NCI-H82 treated with DMSO at 0.1 percent for 48 hours (cell line): ENCODE measurements at regions not wholly inside any gene's neighbourhood (a gene's known extent, or its start where the extent isn't known, plus 50 kb on each side); places are given as distances from the start of the nearest gene placed in this dataset.

Experiments
- DNase-seq: peaks from one replicate; lab custom pipeline; 2025; ENCODE audit not compliant: unreplicated experiment; lab: John Stamatoyannopoulos, UW

GRCh38 chr4:53695540-53696463 lies 104.5 kb upstream of the LNX1 start:
- no peak for DNase-seq

GRCh38 chr4:53694666-53695065 lies 103.4 kb upstream of the LNX1 start:
- DNase-seq = no peak

GRCh38 chr4:53693909-53694308 lies 102.6 kb upstream of the LNX1 start:
- DNase-seq = no peak

GRCh38 chr4:53693408-53693807 lies 102.1 kb upstream of the LNX1 start:
- no peak for DNase-seq

DNA sequence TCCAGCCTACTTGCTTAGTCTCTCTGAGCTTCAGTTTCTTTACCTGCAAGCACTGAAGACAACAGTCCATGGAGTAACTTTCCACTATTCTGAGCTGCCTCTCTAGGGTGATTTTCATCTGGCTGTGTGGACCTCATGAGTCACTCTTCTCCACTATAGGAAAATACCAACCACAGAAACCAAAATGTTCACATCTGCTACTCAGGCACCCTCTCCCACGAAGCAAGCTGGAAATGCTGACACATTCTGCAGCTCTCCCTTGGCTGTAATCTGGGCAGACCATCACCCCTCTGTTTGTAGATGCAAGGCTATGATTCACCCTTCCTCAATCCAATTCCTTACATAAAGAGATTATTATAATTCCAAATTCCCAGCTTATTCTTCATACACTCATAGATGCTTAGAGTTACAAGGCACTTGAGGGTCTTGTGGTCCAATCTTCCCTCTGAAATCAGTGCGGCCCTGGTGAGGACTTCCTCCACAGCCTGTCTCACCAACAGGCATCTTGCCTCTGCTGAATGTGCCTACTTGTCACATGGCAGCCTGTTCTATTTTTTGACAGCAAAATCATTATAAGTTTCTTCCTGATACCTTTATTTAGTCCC lies 97.0 kb upstream of the LNX1 start:
- no peak for DNase-seq

DNA sequence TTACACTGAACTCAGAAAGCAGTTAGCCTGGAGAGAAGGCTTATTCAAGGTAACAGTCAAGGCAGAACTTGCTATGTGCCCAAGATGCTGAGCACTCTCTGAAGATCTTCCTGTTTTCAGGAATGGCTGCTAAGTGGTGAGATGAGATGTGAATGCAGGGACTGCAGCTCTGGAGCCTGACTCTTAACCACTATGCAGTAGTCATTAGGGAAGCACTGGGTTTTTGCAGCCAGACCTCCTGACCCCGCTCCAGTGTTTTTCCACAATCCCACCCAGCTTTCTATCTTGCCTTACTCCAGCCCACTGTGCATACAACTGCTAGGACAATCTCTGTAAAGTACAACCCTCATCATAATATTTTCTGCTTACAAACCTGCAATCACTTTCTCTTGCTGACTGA lies 95.2 kb upstream of the LNX1 start:
- no peak for DNase-seq

GRCh38 chr4:53684136-53685130 lies 93.1 kb upstream of the LNX1 start:
- DNase-seq = no peak

DNA sequence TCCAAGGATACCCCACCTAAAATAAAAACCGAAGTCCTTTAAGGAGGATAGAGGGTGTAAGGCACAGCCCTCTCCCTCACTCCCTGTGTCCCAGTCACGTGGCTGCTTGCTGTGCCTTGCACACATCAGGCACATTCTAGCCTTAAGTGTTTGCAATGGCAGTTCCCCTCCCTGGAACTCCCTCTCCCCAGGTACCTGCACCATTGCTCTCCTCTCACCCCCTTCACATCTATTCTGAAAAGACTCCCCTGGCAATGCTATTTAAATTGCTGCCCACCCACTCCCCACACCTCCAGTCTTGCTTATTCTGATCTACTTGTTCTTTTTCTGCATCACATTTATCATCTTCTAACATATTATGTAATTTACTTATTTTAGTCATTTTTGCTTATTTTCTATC lies 91.6 kb upstream of the LNX1 start:
- DNase-seq = no peak

DNA sequence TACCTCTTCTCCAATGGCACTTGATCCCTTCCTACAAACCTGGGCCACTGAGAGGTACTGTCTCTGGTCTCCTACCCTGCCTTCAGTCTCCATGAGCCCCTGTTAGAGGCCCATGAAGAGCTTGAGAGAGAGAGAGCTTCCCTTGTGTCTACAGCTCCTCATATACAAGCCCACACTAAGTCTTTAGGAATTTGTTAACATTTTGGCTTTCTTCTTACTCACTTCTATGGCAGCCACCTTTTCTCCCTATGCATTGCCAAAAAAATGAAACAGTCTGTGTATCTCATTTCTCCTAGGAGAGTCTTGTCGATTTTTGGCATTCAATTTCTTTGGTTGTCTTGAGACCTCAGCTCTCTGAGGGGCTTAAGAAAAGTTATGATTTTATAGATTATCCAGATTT lies 90.9 kb upstream of the LNX1 start:
- no peak for DNase-seq

DNA sequence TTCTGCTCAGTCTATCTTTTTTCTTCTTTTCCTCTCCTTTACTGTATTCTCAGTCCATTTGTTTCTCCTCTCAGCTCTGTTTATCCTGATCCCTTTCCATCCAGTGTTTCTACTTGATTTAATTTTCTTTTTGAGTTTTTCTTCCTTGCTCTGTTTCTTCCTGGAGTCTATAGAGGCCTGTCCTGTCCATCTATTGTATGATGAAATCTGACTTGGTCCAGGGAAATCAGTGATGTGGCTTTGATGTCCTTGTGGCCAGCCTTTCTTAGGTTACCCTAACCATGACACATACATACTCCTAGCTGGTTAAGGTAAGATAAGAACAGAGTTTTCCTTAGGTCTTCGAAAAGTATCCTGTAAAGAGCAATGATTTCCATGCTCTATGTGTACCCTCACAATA lies 89.3 kb upstream of the LNX1 start:
- no peak for DNase-seq

DNA sequence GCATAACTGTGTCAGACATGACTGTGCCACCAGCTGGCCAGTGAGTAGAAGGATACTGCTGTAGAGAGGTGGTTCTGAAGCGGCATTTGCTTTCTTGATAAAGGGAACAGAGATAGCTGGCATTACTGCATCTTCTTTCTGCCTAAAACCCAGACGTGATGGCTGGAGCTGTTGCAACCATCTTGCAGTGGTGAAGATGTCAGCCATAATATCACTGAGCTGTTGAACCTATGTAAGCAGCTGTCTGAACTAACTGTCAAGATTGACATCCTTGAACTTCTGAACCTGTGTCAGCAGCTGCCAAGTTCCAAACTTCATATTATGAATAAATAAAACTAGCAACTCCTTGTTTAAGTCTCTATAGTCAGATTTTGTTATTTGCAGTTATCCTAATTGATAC lies 88.9 kb upstream of the LNX1 start:
- DNase-seq = no peak

- DNase-seq = no peak
These were observed 85.2 kb upstream of the LNX1 start for GRCh38 chr4:53676402-53676871.

- no peak for DNase-seq
These were observed 83.6 kb upstream of the LNX1 start for GRCh38 chr4:53674903-53675302.

DNA sequence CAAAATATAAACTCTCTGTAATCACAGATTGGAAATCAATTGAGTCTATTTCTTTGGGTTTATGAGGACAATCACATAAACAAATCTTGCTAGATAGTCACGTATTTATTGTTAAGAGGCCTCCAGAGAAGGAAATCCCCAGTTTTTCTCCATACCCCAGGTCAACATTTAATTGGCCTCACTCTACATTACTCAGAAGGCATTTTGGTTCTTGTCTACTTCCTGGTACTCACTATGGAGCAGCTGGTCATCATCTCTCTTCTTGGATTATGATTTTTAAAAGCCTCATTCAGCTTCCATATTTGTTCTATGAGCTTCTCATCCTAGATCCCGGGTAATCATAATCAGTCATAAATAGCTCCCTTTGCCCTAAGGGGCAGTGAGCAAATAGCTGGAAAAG lies 81.6 kb upstream of the LNX1 start:
- DNase-seq = no peak

GRCh38 chr4:53671757-53672156 lies 80.5 kb upstream of the LNX1 start:
- DNase-seq = peak; percentile 62

GRCh38 chr4:53659737-53660136 lies 68.5 kb upstream of the LNX1 start:
- no peak for DNase-seq

- no peak for DNase-seq
These were observed 67.8 kb upstream of the LNX1 start for GRCh38 chr4:53659112-53659511.

GRCh38 chr4:53658029-53658428 lies 66.7 kb upstream of the LNX1 start:
- no peak for DNase-seq

- no peak for DNase-seq
These were observed 65.2 kb upstream of the LNX1 start for GRCh38 chr4:53656421-53656981.

DNA sequence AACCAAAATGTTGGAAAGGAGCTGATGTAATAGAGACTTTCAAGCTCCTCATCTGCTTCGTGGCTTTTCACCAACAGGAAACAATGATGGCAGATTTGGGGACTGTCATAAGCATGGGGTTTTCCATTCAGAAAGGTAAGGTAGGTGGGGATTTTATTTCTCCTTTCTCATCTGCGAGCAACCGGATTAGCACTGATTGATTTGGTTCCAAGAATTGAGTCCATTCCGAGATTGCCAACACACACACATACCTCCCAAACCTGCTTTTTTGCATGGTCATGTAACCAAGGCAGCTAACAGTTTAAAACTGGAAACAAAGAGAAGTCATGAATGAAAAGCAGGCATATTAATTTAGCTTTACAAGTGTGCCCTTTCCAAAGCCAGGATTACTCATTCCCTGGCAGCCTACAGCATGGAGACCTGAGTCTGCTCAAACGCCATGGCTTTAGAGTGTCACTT lies 63.0 kb upstream of the LNX1 start:
- DNase-seq = no peak
